ENCODE measurements at regions not wholly inside any gene's neighbourhood (a gene's known extent, or its start where the extent isn't known, plus 50 kb on each side); places are given as distances from the start of the nearest gene placed in this dataset.
"Not testable (repeated sequence)": the region's sequence is repeated elsewhere in the genome, so short reads cannot be mapped to it uniquely, and the experiment has no call there.

- peak; percentile 26 for ATAC-seq
These were observed 290.6 kb upstream of the ZNF337 start for GRCh38 chr20:25987073-25987927.

- no peak for ATAC-seq
These were observed 288.9 kb upstream of the ZNF337 start for GRCh38 chr20:25985597-25985996.

DNA sequence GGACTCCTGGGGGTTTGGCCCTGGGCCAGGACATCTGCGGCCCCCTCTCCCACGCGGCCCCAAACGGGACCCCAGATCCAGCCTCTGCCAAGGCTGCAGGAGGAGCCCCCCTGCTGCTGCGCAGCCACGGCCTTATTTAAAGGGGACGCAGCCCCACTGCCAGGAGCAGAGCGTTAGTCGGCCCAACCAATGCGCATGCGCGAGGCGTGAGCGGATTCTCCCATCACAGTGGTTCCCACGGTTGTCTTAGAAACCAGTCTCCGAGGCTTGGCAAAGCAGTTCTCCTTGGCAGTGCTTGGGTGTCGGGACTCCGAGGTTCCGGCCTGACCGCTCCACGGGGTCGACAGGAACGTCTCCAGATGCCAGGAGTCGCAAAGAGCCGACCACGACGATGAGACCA, 288.3 kb upstream of the ZNF337 start:
- ATAC-seq: no peak

- not testable (repeated sequence) for ATAC-seq
These were observed 286.0 kb upstream of the ZNF337 start for GRCh38 chr20:25982701-25983100.

- ATAC-seq: not testable (repeated sequence)
These were observed 282.0 kb upstream of the ZNF337 start for GRCh38 chr20:25978450-25979190.

DNA sequence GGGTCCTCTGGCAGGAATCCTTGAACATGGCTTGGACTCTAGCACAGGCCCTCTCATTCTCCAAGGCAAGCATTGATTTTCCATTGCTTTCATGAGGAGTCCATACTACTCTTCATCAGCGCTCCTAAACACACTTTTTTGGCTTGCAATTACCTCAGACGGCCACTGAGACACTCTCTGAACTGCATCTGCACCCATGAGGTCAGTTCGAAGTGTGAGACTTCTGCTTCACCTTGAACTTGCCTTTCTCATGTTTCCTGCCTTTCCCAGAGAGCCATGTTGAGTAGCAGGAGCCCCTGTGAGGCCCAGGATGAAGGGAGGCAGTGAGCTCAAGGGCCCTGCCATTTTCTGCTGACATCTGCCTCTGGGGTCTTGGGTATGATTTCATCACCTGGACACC, 279.2 kb upstream of the ZNF337 start:
- not testable (repeated sequence) for ATAC-seq

DNA sequence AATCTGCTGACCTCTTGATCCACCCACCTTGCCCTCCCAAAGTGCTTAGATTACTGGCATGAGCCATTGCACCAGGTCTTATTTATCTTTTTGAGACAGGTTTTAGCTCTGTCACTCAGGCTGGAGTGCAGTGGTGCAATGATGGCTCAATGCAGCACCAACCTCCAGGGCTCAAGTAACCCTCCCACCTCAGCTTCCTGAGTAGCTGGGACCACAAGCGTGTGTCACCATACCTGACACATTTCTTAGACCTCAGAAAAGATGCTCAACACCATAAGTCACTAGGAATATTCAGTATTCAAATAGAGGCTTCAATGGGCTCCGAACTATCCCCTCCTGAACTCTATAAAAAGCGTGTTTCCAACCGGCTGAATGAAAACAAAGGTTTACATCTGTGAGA, 268.6 kb upstream of the ZNF337 start:
- ATAC-seq: not testable (repeated sequence)

- not testable (repeated sequence) for ATAC-seq
These were observed 257.2 kb upstream of the ZNF337 start for GRCh38 chr20:25953876-25954275.

DNA sequence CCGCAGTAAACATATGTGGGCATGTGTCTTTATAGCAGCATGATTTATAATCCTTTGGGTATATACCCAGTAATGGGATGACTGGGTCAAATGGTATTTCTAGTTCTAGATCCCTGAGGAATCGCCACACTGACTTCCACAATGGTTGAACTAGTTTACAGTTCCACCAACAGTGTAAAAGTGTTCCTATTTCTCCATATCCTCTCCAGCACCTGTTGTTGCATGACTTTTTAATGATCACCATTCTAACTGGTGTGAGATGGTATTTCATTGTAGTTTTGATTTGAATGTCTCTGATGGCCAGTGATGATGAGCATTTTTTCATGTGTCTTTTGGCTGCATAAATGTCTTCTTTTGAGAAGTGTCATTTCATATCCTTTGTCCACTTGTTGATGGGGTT, 238.6 kb upstream of the ZNF337 start:
- not testable (repeated sequence) for ATAC-seq

DNA sequence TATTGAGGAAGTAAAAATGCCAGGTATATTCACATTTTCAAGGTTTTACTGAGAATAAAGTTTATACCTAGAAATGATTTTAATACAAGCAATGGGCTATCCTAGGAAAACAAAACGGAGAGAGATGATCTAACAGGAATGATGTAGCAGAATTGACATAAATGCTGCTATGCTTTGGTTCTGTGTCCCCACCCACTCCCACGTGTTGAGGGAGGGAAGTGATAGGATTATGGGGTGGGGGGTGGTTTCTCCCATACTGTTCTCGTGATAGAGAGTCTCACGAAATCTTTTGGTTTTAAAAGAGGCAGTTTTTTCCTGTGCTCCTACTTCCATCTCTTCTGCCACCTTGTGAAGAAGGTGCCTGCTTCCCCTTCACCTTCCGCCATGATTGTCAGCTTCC, 236.2 kb upstream of the ZNF337 start:
- ATAC-seq: not testable (repeated sequence)

DNA sequence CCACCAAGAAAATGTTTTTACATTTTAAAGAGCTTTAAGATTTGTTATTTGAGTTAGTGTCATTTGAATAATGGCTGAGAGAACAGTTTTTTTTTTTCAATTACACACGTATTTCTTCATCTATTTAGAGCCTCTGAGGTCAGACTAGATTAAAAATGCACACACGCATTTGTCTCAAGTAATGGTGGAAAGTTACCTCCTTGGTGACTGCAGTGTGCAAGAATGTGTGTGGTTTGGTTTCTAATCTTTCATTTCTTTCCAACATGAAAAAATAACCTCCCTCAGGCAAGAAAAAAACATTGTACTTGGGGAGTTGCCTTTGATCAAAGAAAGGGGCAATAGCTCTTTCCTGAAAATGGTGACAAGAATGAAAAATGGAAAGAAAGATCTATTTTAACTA, 235.5 kb upstream of the ZNF337 start:
- not testable (repeated sequence) for ATAC-seq

DNA sequence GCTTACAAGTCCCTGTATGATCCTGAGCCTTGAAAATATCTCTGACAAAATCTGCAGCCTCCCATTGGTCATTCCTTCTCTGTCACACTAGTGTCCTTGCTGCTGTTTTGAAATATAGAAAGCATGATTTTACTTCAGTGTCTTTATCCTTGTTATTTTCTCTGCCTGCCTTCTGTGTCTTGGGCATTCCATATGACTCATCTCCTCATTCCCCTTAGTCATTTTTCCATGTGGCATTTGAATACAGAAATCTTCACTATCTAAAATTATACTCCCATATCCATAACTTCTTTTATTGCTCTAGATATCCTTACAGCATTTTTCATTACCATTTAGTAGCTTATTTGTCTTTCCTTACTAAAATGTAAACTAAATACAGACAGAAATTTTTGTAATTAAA, 205.7 kb upstream of the ZNF337 start:
- not testable (repeated sequence) for ATAC-seq

GRCh38 chr20:25898663-25899062, 202.0 kb upstream of the ZNF337 start:
- ATAC-seq: not testable (repeated sequence)

GRCh38 chr20:25879096-25879495, 182.4 kb upstream of the ZNF337 start:
- ATAC-seq: not testable (repeated sequence)

DNA sequence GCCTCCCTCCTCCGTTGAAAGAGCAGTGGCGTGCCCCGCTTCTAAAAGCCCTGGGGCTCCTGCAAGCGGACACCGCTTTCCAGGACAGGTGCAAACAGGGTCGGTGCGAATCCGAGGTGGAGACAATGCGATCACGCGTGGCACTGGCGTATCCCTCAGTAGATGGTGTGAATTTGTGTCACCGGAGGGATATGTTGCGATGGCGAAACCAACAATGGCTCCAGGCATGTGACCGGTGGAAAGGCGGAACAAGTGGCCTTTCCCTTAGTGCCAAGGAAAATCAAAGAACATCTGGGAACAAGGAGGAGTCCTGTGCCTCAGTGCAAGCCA, 172.0 kb upstream of the ZNF337 start:
- ATAC-seq: not testable (repeated sequence)

GRCh38 chr20:25867776-25868649, 171.4 kb upstream of the ZNF337 start:
- peak; percentile 67 for ATAC-seq

DNA sequence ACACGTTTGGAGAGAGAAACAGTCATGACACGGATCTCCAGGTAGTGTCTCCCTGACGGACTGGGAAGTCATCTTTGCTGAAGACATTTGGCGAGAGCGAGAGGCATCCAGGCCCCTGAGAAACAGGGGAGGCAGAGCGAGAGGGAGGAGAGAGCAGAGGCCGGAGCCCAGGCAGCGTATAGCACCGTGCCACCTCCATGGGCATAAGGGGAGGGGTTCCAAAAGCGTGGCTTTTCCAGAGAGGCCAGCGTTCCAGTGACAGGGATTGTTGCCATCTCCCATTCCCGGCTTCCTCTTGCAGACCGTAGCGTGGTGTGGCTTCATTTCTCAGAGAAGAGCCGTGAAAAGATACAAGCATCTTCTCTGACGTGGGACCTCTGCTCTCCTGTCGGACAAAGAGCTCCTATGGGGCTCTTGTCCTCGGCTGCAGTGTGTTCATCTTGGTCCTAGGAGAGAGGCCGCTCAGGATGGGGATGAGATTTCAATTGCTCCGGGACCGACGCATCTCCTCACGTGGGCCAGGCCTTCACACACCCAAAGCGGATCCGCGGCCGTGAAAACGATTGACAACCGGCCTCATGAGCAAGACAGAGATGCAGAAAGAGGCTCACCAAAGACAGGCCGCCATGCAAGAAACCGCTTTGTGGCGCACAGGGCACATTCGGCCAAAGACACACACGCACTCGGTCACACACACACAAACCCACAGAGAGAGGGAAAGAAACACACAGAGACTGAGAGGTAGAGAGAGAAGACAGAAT, 170.5 kb upstream of the ZNF337 start:
- not testable (repeated sequence) for ATAC-seq

DNA sequence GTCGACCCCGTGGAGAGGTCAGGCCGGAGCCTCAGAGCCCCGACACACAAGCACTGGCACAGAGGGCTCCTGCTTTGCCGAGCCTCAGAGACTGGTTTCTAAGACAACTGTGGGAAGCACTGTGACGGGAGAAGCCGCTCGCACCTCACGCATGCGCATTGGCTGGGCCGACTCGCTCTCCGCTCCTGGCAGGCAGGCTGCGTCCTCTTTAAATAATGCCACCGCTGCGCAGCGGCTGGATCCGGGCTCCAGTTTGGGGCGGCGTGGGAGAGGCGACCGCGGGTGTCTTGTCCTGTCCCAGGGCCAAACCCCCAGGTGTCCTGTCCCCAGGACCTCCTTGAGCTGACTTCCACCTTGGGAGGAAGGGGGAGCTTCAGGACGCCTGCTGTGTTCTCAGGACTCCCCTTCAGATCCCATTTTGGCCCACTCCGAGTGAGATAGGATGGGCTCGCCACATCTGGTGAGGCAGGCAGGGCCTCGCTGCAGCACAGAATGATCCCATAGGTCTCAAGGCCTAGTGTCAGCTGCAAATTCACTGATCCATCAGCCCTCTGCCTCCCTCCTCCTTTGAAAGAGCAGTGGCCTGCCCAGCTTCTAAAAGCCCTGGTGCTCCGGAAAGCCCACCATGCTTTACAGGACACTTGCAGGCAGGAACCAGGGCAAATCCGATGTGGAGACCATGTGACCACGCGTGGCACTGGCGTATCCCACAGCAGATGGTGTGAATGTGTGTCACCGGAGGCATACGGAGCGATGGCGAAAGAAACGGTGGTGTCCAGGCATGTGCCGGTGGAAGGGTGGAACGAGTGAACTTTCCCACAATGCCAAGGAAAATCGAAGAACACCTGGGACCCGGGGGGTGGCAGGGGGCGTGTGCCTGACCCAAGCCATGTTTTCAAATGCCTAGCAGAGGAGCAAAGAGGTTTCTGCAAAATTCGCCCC, 169.3 kb upstream of the ZNF337 start:
- ATAC-seq: peak; percentile 63

DNA sequence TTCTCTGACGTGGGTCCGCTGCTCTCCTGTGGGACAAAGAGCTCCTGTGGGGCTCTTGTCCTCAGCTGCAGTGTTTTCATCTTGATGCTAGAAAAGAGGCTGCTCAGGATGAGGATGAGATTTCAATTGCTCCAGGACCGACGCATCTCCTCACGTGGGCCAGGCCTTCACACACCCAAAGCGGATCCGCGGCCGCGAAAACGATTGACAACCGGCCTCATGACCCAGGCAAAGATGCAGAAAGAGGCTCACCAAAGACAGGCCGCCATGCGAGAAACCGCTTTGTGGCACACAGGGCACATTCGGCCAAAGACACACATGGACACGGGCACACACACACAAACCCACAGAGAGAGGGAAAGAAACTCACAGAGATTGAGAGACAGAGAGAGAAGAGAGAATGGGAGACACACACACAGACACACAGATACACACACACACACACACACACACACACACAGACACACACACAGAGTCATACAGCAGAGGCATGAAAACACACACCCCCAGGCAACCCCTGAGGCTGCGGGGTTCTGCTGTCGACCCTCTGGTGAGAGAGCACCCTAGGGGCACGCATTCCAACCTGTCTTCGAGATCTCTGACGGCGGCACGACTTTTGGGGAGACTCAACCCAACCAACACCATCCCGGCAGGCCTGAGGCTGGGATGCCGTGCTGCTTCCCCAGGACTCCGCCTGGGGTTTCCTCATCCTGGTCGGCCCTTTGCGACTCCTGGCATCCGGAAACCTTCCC, 168.5 kb upstream of the ZNF337 start:
- not testable (repeated sequence) for ATAC-seq

GRCh38 chr20:25864326-25864962, 167.8 kb upstream of the ZNF337 start:
- no peak for ATAC-seq

Measured in esophagus mucosa (tissue), 1 donor.